ENCODE measurements at regions not wholly inside any gene's neighbourhood (a gene's known extent, or its start where the extent isn't known, plus 50 kb on each side); places are given as distances from the start of the nearest gene placed in this dataset.

- Histone ChIP-seq H3K4me3 (ENCODE audit: low read depth, low read length) (no peak overlapping the region), H3K9ac (ENCODE audit: low read depth, low read length) (no peak overlapping the region), H3K4me1 (ENCODE audit: control insufficient read depth, insufficient read depth, low read length) (no peaks in the 10 kb centered on the region)
Measured at GRCh38 chr21:24112020-24112419, 1495.3 kb downstream of the MRPL39 start.

DNA sequence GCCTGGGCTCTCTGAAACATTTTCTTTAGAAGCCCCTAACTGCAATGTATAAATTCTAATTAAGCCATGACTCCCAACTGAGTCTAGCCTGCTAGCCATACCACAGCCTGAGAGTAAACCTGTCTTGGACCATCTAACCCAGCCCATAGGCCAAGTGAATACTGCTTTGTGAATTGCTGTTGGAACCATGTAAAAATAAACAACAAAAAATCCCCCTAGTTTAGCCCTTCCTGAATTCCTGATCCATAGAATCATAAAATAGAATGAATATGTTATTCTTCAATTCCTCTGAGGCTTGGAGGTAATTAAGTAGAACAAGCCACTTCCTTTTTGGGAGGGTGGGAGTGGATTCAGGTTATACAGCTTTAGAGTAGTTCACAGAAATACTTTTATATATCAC is 1496.4 kb downstream of the MRPL39 start:
- Histone ChIP-seq H3K9me3 (ENCODE audit: control insufficient read depth, insufficient read depth, low read length) (peaks cover 13% of the 10 kb centered on the region), H3K4me3 (ENCODE audit: low read depth, low read length) (no peak overlapping the region), H3K27me3 (ENCODE audit: control insufficient read depth, insufficient read depth, low read length) (no peaks in the 10 kb centered on the region), H3K4me1 (ENCODE audit: control insufficient read depth, insufficient read depth, low read length) (no peaks in the 10 kb centered on the region), H3K36me3 (ENCODE audit: control insufficient read depth, insufficient read depth, low read length) (no peaks in the 10 kb centered on the region), H3K9ac (ENCODE audit: low read depth, low read length) (no peak overlapping the region)

More at GRCh38 chr21:24112020-24112419, 1495.3 kb downstream of the MRPL39 start:
- Histone ChIP-seq H3K36me3 (ENCODE audit: control insufficient read depth, insufficient read depth, low read length) (no peaks in the 10 kb centered on the region), H3K9me3 (ENCODE audit: control insufficient read depth, insufficient read depth, low read length) (peaks cover 14% of the 10 kb centered on the region), H3K27me3 (ENCODE audit: control insufficient read depth, insufficient read depth, low read length) (no peaks in the 10 kb centered on the region)

DNA sequence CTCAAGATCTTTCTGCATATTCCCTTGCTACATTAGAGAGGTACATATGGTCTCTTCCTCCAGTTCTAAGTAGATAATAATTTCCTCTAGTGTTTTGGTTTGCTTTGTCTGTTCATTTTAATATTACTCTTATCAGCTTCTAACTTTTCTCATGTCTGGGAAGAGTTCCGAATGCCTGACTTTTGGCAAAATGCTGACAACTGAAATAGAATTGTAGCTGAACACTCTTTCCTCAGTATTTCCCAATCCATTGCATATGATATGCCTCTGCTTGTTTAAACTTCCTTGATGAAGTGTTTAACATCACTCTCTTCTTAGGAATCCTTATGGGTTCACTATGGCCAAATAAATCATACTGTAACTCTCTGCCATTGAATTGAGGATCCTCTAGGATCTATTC is 1510.1 kb downstream of the MRPL39 start:
- Histone ChIP-seq H3K9me3 (ENCODE audit: control insufficient read depth, insufficient read depth, low read length) (peaks cover 13% of the 10 kb centered on the region), H3K9ac (ENCODE audit: low read depth, low read length) (no peak overlapping the region), H3K27me3 (ENCODE audit: control insufficient read depth, insufficient read depth, low read length) (no peaks in the 10 kb centered on the region), H3K36me3 (ENCODE audit: control insufficient read depth, insufficient read depth, low read length) (no peaks in the 10 kb centered on the region), H3K4me1 (ENCODE audit: control insufficient read depth, insufficient read depth, low read length) (no peaks in the 10 kb centered on the region), H3K4me3 (ENCODE audit: low read depth, low read length) (no peak overlapping the region)

DNA sequence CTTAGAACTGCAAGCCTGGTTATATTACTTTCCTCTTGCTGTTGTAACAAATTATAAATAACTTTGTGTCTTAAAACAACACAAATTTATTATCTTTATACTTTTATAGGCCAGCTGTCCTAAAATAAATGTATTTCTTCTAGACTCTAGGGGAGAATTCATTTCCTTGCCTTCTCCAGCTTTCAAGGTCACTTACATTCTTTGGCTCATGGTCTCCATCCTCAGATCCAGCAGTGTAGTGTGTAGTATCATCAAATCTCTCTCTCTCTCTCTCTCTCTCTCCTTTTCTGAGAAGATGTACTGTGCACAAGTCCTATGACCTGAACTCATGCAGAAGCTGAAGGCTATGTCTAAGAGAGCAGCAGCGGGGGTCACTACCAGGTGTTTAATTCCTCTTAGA is 1510.6 kb downstream of the MRPL39 start:
- H3K9me3 ChIP-seq (ENCODE audit: control insufficient read depth, insufficient read depth, low read length), result peaks cover 16% of the 10 kb centered on the region
- H3K4me3 ChIP-seq (ENCODE audit: low read depth, low read length), result no peak overlapping the region
- H3K4me1 ChIP-seq (ENCODE audit: control insufficient read depth, insufficient read depth, low read length), result no peaks in the 10 kb centered on the region
- H3K27me3 ChIP-seq (ENCODE audit: control insufficient read depth, insufficient read depth, low read length), result no peaks in the 10 kb centered on the region
- no peak overlapping the region for H3K9ac ChIP-seq (ENCODE audit: low read depth, low read length)
- H3K36me3 ChIP-seq (ENCODE audit: control insufficient read depth, insufficient read depth, low read length), result no peaks in the 10 kb centered on the region

GRCh38 chr21:24093032-24093431 is 1514.2 kb downstream of the MRPL39 start:
- Histone ChIP-seq H3K36me3 (ENCODE audit: control insufficient read depth, insufficient read depth, low read length) (no peaks in the 10 kb centered on the region), H3K9ac (ENCODE audit: low read depth, low read length) (no peak overlapping the region), H3K27me3 (ENCODE audit: control insufficient read depth, insufficient read depth, low read length) (no peaks in the 10 kb centered on the region), H3K4me1 (ENCODE audit: control insufficient read depth, insufficient read depth, low read length) (no peaks in the 10 kb centered on the region), H3K4me3 (ENCODE audit: low read depth, low read length) (no peak overlapping the region), H3K9me3 (ENCODE audit: control insufficient read depth, insufficient read depth, low read length) (peaks cover 14% of the 10 kb centered on the region)

GRCh38 chr21:24076179-24076578 is 1531.1 kb downstream of the MRPL39 start:
- Histone ChIP-seq H3K4me1 (ENCODE audit: control insufficient read depth, insufficient read depth, low read length) (no peaks in the 10 kb centered on the region), H3K36me3 (ENCODE audit: control insufficient read depth, insufficient read depth, low read length) (no peaks in the 10 kb centered on the region), H3K27me3 (ENCODE audit: control insufficient read depth, insufficient read depth, low read length) (no peaks in the 10 kb centered on the region), H3K9me3 (ENCODE audit: control insufficient read depth, insufficient read depth, low read length) (peaks cover 27% of the 10 kb centered on the region), H3K4me3 (ENCODE audit: low read depth, low read length) (no peak overlapping the region), H3K9ac (ENCODE audit: low read depth, low read length) (no peak overlapping the region)

GRCh38 chr21:24055696-24056095 is 1551.6 kb downstream of the MRPL39 start:
- Histone ChIP-seq H3K4me1 (ENCODE audit: control insufficient read depth, insufficient read depth, low read length) (no peaks in the 10 kb centered on the region), H3K9me3 (ENCODE audit: control insufficient read depth, insufficient read depth, low read length) (peaks cover 17% of the 10 kb centered on the region), H3K4me3 (ENCODE audit: low read depth, low read length) (no peak overlapping the region), H3K36me3 (ENCODE audit: control insufficient read depth, insufficient read depth, low read length) (no peaks in the 10 kb centered on the region), H3K9ac (ENCODE audit: low read depth, low read length) (no peak overlapping the region), H3K27me3 (ENCODE audit: control insufficient read depth, insufficient read depth, low read length) (no peaks in the 10 kb centered on the region)

DNA sequence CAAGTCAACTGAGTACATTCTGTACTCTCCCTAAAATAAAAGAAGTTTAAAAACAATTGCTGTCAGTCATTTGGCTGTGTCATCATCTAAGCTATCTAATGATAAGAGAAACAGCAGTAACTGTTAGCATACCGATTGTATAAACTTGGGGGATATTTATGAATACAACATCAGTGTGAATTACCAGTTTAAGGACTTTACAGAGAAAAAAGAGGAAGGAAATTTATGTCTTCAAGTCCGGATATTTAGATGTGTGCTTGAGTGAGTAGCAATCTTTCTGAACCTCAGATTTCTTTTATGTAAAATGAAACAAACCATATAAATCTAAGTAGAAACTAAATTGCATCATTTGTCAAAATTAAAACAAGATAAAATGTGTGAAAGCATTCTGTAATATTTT is 1557.0 kb downstream of the MRPL39 start:
- Histone ChIP-seq H3K9me3 (ENCODE audit: control insufficient read depth, insufficient read depth, low read length) (peaks cover 14% of the 10 kb centered on the region), H3K9ac (ENCODE audit: low read depth, low read length) (no peak overlapping the region), H3K4me3 (ENCODE audit: low read depth, low read length) (no peak overlapping the region), H3K4me1 (ENCODE audit: control insufficient read depth, insufficient read depth, low read length) (no peaks in the 10 kb centered on the region), H3K36me3 (ENCODE audit: control insufficient read depth, insufficient read depth, low read length) (no peaks in the 10 kb centered on the region), H3K27me3 (ENCODE audit: control insufficient read depth, insufficient read depth, low read length) (no peaks in the 10 kb centered on the region)

- peaks cover 5% of the 10 kb centered on the region for H3K9me3 ChIP-seq (ENCODE audit: control insufficient read depth, insufficient read depth, low read length)
Measured at GRCh38 chr21:24046829-24047443, 1560.3 kb downstream of the MRPL39 start.

DNA sequence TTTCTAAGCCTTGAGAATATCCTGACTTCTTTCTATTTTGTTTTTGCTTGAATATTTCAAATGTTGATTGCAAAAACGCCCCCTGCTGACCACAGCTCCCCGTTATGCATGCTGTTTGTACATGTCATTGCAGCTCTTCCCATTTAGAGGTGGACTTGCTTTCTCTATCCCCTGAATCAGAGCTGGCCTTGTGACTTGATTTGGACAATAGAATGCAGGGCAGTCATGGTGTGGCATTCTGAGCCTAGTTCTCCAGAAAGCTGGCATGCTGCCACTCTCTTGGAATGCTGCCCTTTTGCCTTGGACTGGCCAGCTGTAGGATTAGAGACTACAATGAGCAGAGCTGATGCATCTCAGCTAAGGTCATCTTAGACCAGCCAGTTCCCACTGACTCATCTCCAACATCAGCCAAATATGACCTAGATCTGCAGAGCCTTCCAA is 1561.5 kb downstream of the MRPL39 start:
- Histone ChIP-seq H3K27me3 (ENCODE audit: control insufficient read depth, insufficient read depth, low read length) (no peaks in the 10 kb centered on the region), H3K36me3 (ENCODE audit: control insufficient read depth, insufficient read depth, low read length) (no peaks in the 10 kb centered on the region), H3K4me1 (ENCODE audit: control insufficient read depth, insufficient read depth, low read length) (no peaks in the 10 kb centered on the region), H3K9ac (ENCODE audit: low read depth, low read length) (no peak overlapping the region), H3K4me3 (ENCODE audit: low read depth, low read length) (no peak overlapping the region), H3K9me3 (ENCODE audit: control insufficient read depth, insufficient read depth, low read length) (peaks cover 5% of the 10 kb centered on the region)

More at GRCh38 chr21:24046829-24047443, 1560.3 kb downstream of the MRPL39 start:
- H3K36me3 ChIP-seq (ENCODE audit: control insufficient read depth, insufficient read depth, low read length), result no peaks in the 10 kb centered on the region
- no peaks in the 10 kb centered on the region for H3K27me3 ChIP-seq (ENCODE audit: control insufficient read depth, insufficient read depth, low read length)
- no peak overlapping the region for H3K4me3 ChIP-seq (ENCODE audit: low read depth, low read length)
- H3K9ac ChIP-seq (ENCODE audit: low read depth, low read length), result no peak overlapping the region
- no peaks in the 10 kb centered on the region for H3K4me1 ChIP-seq (ENCODE audit: control insufficient read depth, insufficient read depth, low read length)

- Histone ChIP-seq H3K9me3 (ENCODE audit: control insufficient read depth, insufficient read depth, low read length) (peaks cover 5% of the 10 kb centered on the region), H3K27me3 (ENCODE audit: control insufficient read depth, insufficient read depth, low read length) (no peaks in the 10 kb centered on the region), H3K4me3 (ENCODE audit: low read depth, low read length) (no peak overlapping the region), H3K4me1 (ENCODE audit: control insufficient read depth, insufficient read depth, low read length) (no peaks in the 10 kb centered on the region), H3K9ac (ENCODE audit: low read depth, low read length) (no peak overlapping the region), H3K36me3 (ENCODE audit: control insufficient read depth, insufficient read depth, low read length) (no peaks in the 10 kb centered on the region)
Measured at GRCh38 chr21:24045373-24045772, 1561.9 kb downstream of the MRPL39 start.

DNA sequence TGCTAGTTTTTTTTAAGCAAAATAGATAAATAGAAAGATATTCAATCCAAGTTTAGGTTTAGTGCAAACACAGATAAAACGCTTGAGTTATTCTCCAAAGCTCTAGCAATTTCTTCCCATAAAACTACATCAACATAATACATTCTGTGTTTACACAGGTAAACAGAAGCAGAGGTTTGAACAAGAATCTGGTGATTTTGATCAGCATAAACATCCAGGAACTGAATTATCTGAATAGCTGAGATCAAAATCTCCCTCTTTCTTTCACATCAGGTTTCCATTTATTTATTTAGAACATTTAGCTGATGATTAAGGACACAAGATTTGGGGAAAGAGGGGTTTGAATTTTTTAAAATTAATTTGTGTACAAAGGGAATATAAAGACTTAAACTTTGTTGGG is 1564.6 kb downstream of the MRPL39 start:
- no peak overlapping the region for H3K4me3 ChIP-seq (ENCODE audit: low read depth, low read length)
- H3K9ac ChIP-seq (ENCODE audit: low read depth, low read length), result no peak overlapping the region
- peaks cover 3% of the 10 kb centered on the region for H3K9me3 ChIP-seq (ENCODE audit: control insufficient read depth, insufficient read depth, low read length)
- H3K4me1 ChIP-seq (ENCODE audit: control insufficient read depth, insufficient read depth, low read length), result no peaks in the 10 kb centered on the region
- H3K27me3 ChIP-seq (ENCODE audit: control insufficient read depth, insufficient read depth, low read length), result no peaks in the 10 kb centered on the region
- no peaks in the 10 kb centered on the region for H3K36me3 ChIP-seq (ENCODE audit: control insufficient read depth, insufficient read depth, low read length)
